ENCODE measurements at regions not wholly inside any gene's neighbourhood (a gene's known extent, or its start where the extent isn't known, plus 50 kb on each side); places are given as distances from the start of the nearest gene placed in this dataset.

GRCh38 chr11:13784855-13785254 is 116.4 kb downstream of the FAR1 start:
- TF ChIP-seq CTCF (IDR thresholded peaks at IDR 0.05; ENCODE audit: insufficient read depth, low read length, poor library complexity, severe bottlenecking) (no peak), EZH2phosphoT487 (conservative IDR thresholded peaks at IDR 0.05; ENCODE audit: low read length) (no peak)

All from SU-DHL-6 (cell line).